ENCODE measurements at regions not wholly inside any gene's neighbourhood (a gene's known extent, or its start where the extent isn't known, plus 50 kb on each side); places are given as distances from the start of the nearest gene placed in this dataset.

DNA sequence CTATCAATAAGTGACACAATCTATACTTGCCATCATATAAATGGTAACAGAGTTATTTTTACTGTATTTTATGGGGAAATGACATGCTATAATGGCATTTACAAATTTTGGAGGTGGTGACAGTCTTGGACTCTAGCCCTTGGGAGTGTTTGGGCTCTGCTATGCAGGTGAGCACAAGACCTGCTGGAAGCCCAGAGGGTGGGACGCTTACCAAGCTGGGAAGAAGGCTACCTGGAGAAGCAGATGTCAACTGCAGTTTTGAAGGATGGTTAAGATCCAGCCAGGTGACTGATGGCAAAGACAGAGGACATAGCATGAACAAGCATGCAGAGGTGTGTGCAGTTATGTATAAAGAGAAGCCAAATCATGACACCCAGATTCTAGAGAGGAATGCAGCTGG is 346.9 kb downstream of the MYCN start:
- Histone ChIP-seq H3K27ac (no peak overlapping the region), H3K4me1 (ENCODE audit: control insufficient read depth in 1 of 2, low read depth in 2 of 2) (no peaks in the 10 kb centered on the region), H3K9me3 (no peaks in the 10 kb centered on the region), H3K27me3 (replicated peaks; ENCODE audit: insufficient read depth) (no peaks in the 10 kb centered on the region), H3K4me3 (no peak overlapping the region), H3K36me3 (no peaks in the 10 kb centered on the region)
- TF ChIP-seq, protein P1, sequence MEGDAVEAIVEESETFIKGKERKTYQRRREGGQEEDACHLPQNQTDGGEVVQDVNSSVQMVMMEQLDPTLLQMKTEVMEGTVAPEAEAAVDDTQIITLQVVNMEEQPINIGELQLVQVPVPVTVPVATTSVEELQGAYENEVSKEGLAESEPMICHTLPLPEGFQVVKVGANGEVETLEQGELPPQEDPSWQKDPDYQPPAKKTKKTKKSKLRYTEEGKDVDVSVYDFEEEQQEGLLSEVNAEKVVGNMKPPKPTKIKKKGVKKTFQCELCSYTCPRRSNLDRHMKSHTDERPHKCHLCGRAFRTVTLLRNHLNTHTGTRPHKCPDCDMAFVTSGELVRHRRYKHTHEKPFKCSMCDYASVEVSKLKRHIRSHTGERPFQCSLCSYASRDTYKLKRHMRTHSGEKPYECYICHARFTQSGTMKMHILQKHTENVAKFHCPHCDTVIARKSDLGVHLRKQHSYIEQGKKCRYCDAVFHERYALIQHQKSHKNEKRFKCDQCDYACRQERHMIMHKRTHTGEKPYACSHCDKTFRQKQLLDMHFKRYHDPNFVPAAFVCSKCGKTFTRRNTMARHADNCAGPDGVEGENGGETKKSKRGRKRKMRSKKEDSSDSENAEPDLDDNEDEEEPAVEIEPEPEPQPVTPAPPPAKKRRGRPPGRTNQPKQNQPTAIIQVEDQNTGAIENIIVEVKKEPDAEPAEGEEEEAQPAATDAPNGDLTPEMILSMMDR (IDR thresholded peaks at IDR 0.05) = no peak
- DNase-seq (ENCODE audit: low spot score) (no peak), ATAC-seq (ENCODE audit: insufficient number of reproducible peaks, low FRiP score, low read depth) (no peak)

DNA sequence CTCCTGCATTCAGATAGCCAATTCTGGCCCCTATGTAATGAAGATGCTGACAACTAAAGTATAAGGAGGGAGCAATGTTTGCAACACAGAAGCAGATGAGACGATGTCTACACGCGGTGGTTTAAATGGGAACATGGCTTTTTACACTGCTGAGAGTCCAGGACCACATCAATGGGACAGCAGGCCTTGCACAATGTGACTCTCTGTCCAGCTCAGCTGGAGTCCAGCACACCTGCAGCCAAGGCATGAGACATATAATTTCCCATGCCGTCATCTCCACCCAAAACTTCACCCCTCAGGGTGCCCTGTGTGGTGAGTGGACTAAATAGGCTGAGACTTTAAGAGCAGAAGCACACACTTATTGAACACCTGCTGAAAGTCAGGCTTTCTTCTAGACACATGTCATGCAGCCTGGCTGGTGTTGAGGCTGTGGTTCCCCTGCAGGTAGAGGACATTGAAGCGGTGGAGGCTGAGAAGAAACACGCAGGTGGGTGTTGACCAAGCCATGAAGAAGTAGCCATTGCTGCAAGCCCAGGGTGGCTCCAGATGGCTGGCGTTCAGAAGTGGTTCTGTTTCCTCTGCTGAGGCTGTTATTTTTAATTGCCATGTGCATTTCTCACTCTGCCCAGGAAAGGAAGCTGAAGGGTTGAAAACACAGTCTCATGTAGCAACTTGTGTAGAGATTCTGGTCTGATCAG is 345.6 kb downstream of the MYCN start:
- Histone ChIP-seq H3K27ac (no peak overlapping the region), H3K4me3 (no peak overlapping the region), H3K36me3 (no peaks in the 10 kb centered on the region), H3K9me3 (no peaks in the 10 kb centered on the region), H3K27me3 (replicated peaks; ENCODE audit: insufficient read depth) (no peaks in the 10 kb centered on the region), H3K4me1 (ENCODE audit: control insufficient read depth in 1 of 2, low read depth in 2 of 2) (no peaks in the 10 kb centered on the region)
- no peak for ATAC-seq (ENCODE audit: insufficient number of reproducible peaks, low FRiP score, low read depth)
- no peak for DNase-seq (ENCODE audit: low spot score)
- TF ChIP-seq, protein P1 (IDR thresholded peaks at IDR 0.05) = no peak

GRCh38 chr2:16284941-16285625 is 344.7 kb downstream of the MYCN start:
- no peaks in the 10 kb centered on the region for H3K4me1 ChIP-seq (ENCODE audit: control insufficient read depth in 1 of 2, low read depth in 2 of 2)
- H3K36me3 ChIP-seq = no peaks in the 10 kb centered on the region
- ATAC-seq (ENCODE audit: insufficient number of reproducible peaks, low FRiP score, low read depth) (no peak), DNase-seq (ENCODE audit: low spot score) (no peak)
- no peak overlapping the region for H3K4me3 ChIP-seq
- H3K27me3 ChIP-seq (replicated peaks; ENCODE audit: insufficient read depth) = no peaks in the 10 kb centered on the region
- TF ChIP-seq, protein P1 (IDR thresholded peaks at IDR 0.05) = no peak
- no peak overlapping the region for H3K27ac ChIP-seq
- H3K9me3 ChIP-seq = no peaks in the 10 kb centered on the region

- no peaks in the 10 kb centered on the region for H3K4me1 ChIP-seq (ENCODE audit: control insufficient read depth in 1 of 2, low read depth in 2 of 2)
- no peaks in the 10 kb centered on the region for H3K36me3 ChIP-seq
- H3K9me3 ChIP-seq = no peaks in the 10 kb centered on the region
- DNase-seq (ENCODE audit: low spot score) = no peak
- no peaks in the 10 kb centered on the region for H3K27me3 ChIP-seq (replicated peaks; ENCODE audit: insufficient read depth)
- ATAC-seq (ENCODE audit: insufficient number of reproducible peaks, low FRiP score, low read depth) = no peak
- TF ChIP-seq, protein P1 (IDR thresholded peaks at IDR 0.05) = no peak
- no peak overlapping the region for H3K4me3 ChIP-seq
- H3K27ac ChIP-seq = no peak overlapping the region
These were observed 342.9 kb downstream of the MYCN start for GRCh38 chr2:16283071-16283850.

DNA sequence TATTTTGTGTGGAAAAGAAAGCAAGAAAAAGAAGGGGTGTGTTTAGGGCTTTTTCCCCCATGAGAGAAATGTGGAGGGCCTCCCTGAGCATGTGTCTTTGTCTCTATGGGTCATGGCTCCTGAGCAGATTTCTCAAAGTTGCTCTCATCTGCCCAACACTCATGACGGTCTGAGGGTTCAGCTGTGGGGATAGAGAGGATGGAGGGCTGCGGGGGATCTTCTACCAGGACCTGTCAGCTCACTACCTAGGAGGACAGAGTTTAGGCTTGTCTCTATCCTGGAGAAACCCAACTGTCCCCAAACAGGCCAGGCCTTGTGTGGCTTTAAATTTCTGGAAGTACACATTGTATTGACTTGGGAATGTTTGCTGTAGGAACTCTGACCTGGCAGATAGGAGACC is 342.2 kb downstream of the MYCN start:
- no peak for DNase-seq (ENCODE audit: low spot score)
- ATAC-seq (ENCODE audit: insufficient number of reproducible peaks, low FRiP score, low read depth) = no peak

More for the DNA sequence above, 342.2 kb downstream of the MYCN start:
- TF ChIP-seq, protein P1 (IDR thresholded peaks at IDR 0.05) = no peak
- Histone ChIP-seq H3K36me3 (no peaks in the 10 kb centered on the region), H3K27ac (no peak overlapping the region), H3K4me1 (ENCODE audit: control insufficient read depth in 1 of 2, low read depth in 2 of 2) (no peaks in the 10 kb centered on the region), H3K4me3 (no peak overlapping the region), H3K27me3 (replicated peaks; ENCODE audit: insufficient read depth) (no peaks in the 10 kb centered on the region), H3K9me3 (no peaks in the 10 kb centered on the region)
